DOHH2 (cell line): ENCODE measurements at regions not wholly inside any gene's neighbourhood (a gene's known extent, or its start where the extent isn't known, plus 50 kb on each side); places are given as distances from the start of the nearest gene placed in this dataset.

Experiments used
- EZH2phosphoT487 ChIP-seq: fragments of 200-600 bp; sonication (generic); IDR thresholded peaks from 2 replicates; pipeline ENCODE4 v1.6.1; 2017; ENCODE audit warnings: borderline replicate concordance, mild to moderate bottlenecking, antibody characterized with exemption, low read length, moderate library complexity, mixed read lengths
- TF ChIP-seq, protein P1 (sequence below): fragments of 200-600 bp; sonication (generic); IDR thresholded peaks from one replicate; pipeline ENCODE4 v1.5.1; 2014; ENCODE audit warnings: antibody characterized with exemption, mild to moderate bottlenecking, low read depth, low read length; ENCODE audit not compliant: poor library complexity, severe bottlenecking

DNA sequence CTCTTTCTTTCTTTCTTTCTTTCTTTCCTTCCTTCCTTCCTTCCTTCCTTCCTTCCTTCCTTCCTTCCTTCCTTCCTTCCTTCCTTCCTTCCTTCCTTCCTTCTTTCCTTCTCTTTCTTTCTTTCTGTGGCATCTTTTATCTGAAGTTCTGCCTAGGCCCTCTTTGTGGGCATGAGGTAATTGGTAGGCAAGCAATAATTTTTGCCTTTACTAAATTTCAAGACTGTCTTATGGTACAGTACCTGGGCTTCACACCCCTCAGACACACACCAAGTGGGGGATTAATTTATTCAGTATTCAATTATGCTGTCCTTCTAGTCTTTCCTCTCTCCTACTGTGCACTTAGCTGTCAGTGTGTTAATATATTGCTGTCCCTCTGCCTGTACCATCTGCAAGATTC lies 155.5 kb downstream of the OXSM start:
- TF ChIP-seq, protein P1, sequence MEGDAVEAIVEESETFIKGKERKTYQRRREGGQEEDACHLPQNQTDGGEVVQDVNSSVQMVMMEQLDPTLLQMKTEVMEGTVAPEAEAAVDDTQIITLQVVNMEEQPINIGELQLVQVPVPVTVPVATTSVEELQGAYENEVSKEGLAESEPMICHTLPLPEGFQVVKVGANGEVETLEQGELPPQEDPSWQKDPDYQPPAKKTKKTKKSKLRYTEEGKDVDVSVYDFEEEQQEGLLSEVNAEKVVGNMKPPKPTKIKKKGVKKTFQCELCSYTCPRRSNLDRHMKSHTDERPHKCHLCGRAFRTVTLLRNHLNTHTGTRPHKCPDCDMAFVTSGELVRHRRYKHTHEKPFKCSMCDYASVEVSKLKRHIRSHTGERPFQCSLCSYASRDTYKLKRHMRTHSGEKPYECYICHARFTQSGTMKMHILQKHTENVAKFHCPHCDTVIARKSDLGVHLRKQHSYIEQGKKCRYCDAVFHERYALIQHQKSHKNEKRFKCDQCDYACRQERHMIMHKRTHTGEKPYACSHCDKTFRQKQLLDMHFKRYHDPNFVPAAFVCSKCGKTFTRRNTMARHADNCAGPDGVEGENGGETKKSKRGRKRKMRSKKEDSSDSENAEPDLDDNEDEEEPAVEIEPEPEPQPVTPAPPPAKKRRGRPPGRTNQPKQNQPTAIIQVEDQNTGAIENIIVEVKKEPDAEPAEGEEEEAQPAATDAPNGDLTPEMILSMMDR: no peak
- TF ChIP-seq EZH2phosphoT487: no peak
